Breast epithelium (tissue), 3 donors: ENCODE measurements at regions not wholly inside any gene's neighbourhood (a gene's known extent, or its start where the extent isn't known, plus 50 kb on each side); places are given as distances from the start of the nearest gene placed in this dataset.

Source experiments
- POLR2A ChIP-seq: fragments of 450-650 bp; IDR thresholded peaks from one replicate; pipeline ENCODE4 v1.6.1; 2016; ENCODE audit warnings: antibody characterized with exemption, mild to moderate bottlenecking, moderate library complexity
- POLR2AphosphoS5 ChIP-seq, 3 donors: sonication (generic); formaldehyde crosslinking; IDR thresholded peaks; one replicate each; pipeline ENCODE4 v1.6.1; 2017; ENCODE audit warnings: antibody characterized with exemption in 3 of 3
- TF ChIP-seq, protein P1 (sequence below), 3 donors: fragments of 450-650 bp; IDR thresholded peaks; one replicate each; pipeline ENCODE4 v1.5.1; 2016 to 2017; ENCODE audit warnings: antibody characterized with exemption in 3 of 3, mild to moderate bottlenecking in 3 of 3, moderate library complexity in 3 of 3

- TF ChIP-seq POLR2A (no peak), POLR2AphosphoS5 (IDR thresholded peaks at IDR 0.05) (no peak)
- TF ChIP-seq, protein P1, sequence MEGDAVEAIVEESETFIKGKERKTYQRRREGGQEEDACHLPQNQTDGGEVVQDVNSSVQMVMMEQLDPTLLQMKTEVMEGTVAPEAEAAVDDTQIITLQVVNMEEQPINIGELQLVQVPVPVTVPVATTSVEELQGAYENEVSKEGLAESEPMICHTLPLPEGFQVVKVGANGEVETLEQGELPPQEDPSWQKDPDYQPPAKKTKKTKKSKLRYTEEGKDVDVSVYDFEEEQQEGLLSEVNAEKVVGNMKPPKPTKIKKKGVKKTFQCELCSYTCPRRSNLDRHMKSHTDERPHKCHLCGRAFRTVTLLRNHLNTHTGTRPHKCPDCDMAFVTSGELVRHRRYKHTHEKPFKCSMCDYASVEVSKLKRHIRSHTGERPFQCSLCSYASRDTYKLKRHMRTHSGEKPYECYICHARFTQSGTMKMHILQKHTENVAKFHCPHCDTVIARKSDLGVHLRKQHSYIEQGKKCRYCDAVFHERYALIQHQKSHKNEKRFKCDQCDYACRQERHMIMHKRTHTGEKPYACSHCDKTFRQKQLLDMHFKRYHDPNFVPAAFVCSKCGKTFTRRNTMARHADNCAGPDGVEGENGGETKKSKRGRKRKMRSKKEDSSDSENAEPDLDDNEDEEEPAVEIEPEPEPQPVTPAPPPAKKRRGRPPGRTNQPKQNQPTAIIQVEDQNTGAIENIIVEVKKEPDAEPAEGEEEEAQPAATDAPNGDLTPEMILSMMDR (IDR thresholded peaks at IDR 0.05) = no peak
Observed at GRCh38 chr20:60754856-60755255, 497.2 kb upstream of the CDH4 start.
